ENCODE measurements at regions not wholly inside any gene's neighbourhood (a gene's known extent, or its start where the extent isn't known, plus 50 kb on each side); places are given as distances from the start of the nearest gene placed in this dataset.

DNA sequence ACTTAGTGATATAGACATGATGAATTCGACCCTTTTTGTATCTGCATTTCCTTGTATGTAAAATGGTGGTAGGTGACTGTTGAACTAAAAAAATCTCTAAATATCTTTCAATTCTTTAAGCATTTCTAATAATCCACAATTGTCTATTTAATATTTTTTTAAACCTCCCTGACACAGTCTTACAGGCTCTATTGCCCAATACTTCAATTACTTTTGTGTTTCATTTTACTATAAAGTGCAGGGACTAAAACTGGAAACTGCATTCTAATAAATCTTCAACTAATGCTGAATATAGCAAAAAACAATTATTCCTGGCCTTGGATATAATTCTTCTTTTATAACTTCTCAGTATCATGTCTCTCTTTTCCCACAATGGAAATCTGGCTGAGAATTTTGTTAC is 202.7 kb upstream of the PIK3R1 start:
- Mint-ChIP-seq H3K4me1 (peaks cover 2% of the 10 kb centered on the region), H3K9me3 (peaks cover 3% of the 10 kb centered on the region), H3K4me3 (no peak overlapping the region), H3K27me3 (ENCODE audit: insufficient read depth, low read depth) (peaks cover 5% of the 10 kb centered on the region), H3K27ac (no peak overlapping the region), H3K36me3 (no peaks in the 10 kb centered on the region)
- Histone ChIP-seq H3K27me3 (no peaks in the 10 kb centered on the region), H2AFZ (replicated peaks) (no peak overlapping the region), H3K4me2 (no peak overlapping the region), H3K9me3 (ENCODE audit: low read depth) (no peaks in the 10 kb centered on the region), H3K4me3 (no peak overlapping the region), H3F3A (ENCODE audit: low read depth) (no peaks in the 10 kb centered on the region), H3K36me3 (no peaks in the 10 kb centered on the region), H4K20me1 (ENCODE audit: low read depth) (no peaks in the 10 kb centered on the region), H3K27ac (no peak overlapping the region), H3K9ac (no peak overlapping the region), H3K79me2 (ENCODE audit: low read depth) (no peaks in the 10 kb centered on the region), H3K4me1 (no peaks in the 10 kb centered on the region)
- DNase-seq (ENCODE audit: low spot score) = no peak
- TF ChIP-seq EZH2phosphoT487 (IDR thresholded peaks at IDR 0.05) (no peak), EZH2 (IDR thresholded peaks at IDR 0.05) (no peak)
- TF ChIP-seq, protein P1, sequence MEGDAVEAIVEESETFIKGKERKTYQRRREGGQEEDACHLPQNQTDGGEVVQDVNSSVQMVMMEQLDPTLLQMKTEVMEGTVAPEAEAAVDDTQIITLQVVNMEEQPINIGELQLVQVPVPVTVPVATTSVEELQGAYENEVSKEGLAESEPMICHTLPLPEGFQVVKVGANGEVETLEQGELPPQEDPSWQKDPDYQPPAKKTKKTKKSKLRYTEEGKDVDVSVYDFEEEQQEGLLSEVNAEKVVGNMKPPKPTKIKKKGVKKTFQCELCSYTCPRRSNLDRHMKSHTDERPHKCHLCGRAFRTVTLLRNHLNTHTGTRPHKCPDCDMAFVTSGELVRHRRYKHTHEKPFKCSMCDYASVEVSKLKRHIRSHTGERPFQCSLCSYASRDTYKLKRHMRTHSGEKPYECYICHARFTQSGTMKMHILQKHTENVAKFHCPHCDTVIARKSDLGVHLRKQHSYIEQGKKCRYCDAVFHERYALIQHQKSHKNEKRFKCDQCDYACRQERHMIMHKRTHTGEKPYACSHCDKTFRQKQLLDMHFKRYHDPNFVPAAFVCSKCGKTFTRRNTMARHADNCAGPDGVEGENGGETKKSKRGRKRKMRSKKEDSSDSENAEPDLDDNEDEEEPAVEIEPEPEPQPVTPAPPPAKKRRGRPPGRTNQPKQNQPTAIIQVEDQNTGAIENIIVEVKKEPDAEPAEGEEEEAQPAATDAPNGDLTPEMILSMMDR (IDR thresholded peaks at IDR 0.05) = no peak

DNA sequence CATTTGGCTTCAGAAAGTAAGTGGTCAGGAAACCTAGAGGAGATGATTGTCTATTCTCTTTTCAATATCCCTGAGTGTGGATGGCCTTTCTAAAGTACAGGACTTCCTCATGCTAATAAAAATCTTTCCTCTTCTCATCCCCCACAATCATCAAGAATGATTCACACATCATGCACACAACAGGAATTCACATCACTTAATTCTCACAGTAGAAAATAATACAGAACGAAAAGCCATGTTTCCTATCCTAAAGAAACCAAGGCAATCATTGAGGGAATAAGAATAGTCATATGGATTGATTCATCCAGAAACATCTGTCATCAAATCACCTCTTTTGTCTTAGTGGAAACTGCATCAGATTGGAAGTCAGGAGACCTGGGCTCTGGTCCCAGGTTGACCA is 203.1 kb upstream of the PIK3R1 start:
- no peaks in the 10 kb centered on the region for H4K20me1 ChIP-seq (ENCODE audit: low read depth)
- H3K9me3 ChIP-seq (ENCODE audit: low read depth) = no peaks in the 10 kb centered on the region
- Mint-ChIP-seq H3K36me3 (no peaks in the 10 kb centered on the region), H3K9me3 (peaks cover 3% of the 10 kb centered on the region), H3K4me3 (no peak overlapping the region), H3K27ac (no peak overlapping the region), H3K27me3 (ENCODE audit: insufficient read depth, low read depth) (peaks cover 5% of the 10 kb centered on the region), H3K4me1 (peaks cover 2% of the 10 kb centered on the region)
- H3F3A ChIP-seq (ENCODE audit: low read depth) = no peaks in the 10 kb centered on the region
- no peak overlapping the region for H3K4me3 ChIP-seq
- no peaks in the 10 kb centered on the region for H3K27me3 ChIP-seq
- no peak overlapping the region for H3K27ac ChIP-seq
- H3K4me1 ChIP-seq = no peaks in the 10 kb centered on the region
- no peaks in the 10 kb centered on the region for H3K79me2 ChIP-seq (ENCODE audit: low read depth)
- H2AFZ ChIP-seq (replicated peaks) = no peak overlapping the region
- no peak for DNase-seq (ENCODE audit: low spot score)
- H3K4me2 ChIP-seq = no peak overlapping the region
- no peaks in the 10 kb centered on the region for H3K36me3 ChIP-seq
- no peak overlapping the region for H3K9ac ChIP-seq
- TF ChIP-seq EZH2phosphoT487 (IDR thresholded peaks at IDR 0.05) = no peak
- no peak for TF ChIP-seq EZH2 (IDR thresholded peaks at IDR 0.05)
- TF ChIP-seq, protein P1 (IDR thresholded peaks at IDR 0.05) = no peak

DNA sequence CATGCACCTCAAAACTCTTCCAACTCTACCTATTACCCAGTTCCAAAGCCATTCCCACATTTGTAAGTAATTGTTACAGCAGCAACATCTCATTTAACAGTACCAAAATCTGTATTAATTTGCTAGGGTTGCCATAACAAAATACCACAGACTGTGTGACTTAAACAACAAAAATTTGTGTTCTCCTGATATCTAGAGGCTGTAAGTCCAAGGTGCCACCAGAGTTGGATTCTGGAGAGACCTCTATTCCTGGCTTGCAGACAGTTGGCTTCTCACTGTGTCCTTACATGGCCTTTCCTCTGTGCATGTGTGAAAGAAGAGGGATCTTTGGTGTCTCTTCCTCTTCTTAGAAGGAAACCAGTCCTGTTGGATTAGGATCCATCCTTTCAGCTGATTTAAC is 203.8 kb upstream of the PIK3R1 start:
- TF ChIP-seq EZH2 (IDR thresholded peaks at IDR 0.05) = no peak
- TF ChIP-seq EZH2phosphoT487 (IDR thresholded peaks at IDR 0.05) = no peak
- TF ChIP-seq, protein P1 (IDR thresholded peaks at IDR 0.05) = no peak
- Histone ChIP-seq H3F3A (ENCODE audit: low read depth) (no peaks in the 10 kb centered on the region), H3K9ac (no peak overlapping the region), H3K4me1 (no peaks in the 10 kb centered on the region), H2AFZ (replicated peaks) (no peak overlapping the region), H3K36me3 (no peaks in the 10 kb centered on the region), H3K4me3 (no peak overlapping the region), H3K27me3 (no peaks in the 10 kb centered on the region), H3K79me2 (ENCODE audit: low read depth) (no peaks in the 10 kb centered on the region), H3K27ac (no peak overlapping the region), H3K4me2 (no peak overlapping the region), H4K20me1 (ENCODE audit: low read depth) (no peaks in the 10 kb centered on the region), H3K9me3 (ENCODE audit: low read depth) (no peaks in the 10 kb centered on the region)
- Mint-ChIP-seq H3K4me3 (no peak overlapping the region), H3K27ac (no peak overlapping the region), H3K4me1 (peaks cover 2% of the 10 kb centered on the region), H3K9me3 (peaks cover 5% of the 10 kb centered on the region), H3K36me3 (no peaks in the 10 kb centered on the region), H3K27me3 (ENCODE audit: insufficient read depth, low read depth) (peaks cover 5% of the 10 kb centered on the region)
- DNase-seq (ENCODE audit: low spot score) = no peak

Data from neural progenitor cell (in vitro differentiated cells).